ENCODE measurements at regions not wholly inside any gene's neighbourhood (a gene's known extent, or its start where the extent isn't known, plus 50 kb on each side); places are given as distances from the start of the nearest gene placed in this dataset.

GRCh38 chr21:35672313-35672712 lies 388.0 kb downstream of the SETD4 start:
- in situ Hi-C loops (cut with MboI; ENCODE audit: low sequenced_read_pairs) = no loop called here

GRCh38 chr21:35664683-35665082 lies 395.6 kb downstream of the SETD4 start:
- in situ Hi-C loops (cut with MboI; ENCODE audit: low sequenced_read_pairs) = no loop called here

DNA sequence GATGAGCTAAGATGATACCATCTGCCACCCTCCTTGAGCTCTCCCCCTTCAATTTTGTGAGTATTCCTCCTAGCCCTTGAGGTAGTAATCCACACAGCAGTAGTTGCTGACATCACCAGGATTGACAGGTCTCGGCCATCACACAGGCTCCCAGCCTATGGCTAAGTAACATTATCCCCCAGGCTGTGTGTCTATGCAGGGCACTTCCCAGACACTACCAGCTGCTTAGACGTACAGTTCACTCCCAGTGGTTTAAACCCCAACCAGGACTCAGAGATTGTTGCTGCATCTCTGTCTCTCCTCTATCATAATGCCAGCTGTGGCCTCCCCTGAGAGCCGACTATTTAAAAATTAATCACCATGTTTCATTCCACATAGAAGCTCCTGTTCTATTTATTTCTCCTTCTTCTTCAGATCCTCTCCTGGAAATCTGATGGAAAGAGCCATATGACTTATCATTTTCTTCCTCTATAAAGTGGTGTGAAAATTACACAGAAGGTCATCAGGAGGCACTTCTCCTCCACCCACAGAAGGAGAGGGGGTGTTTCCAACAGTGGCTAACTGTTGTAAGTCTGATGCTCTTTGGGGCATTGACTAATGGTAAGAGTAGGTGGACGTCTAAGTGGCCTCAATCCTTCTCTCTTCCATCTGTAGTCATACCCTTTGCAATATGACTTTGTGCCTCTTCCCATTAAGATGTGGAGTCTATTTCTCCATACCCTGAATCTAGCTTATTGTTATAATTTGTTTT lies 396.3 kb downstream of the SETD4 start:
- in situ Hi-C loops (cut with MboI; ENCODE audit: low sequenced_read_pairs) = no loop called here

GRCh38 chr21:35658242-35658641 lies 402.1 kb downstream of the SETD4 start:
- in situ Hi-C loops (cut with MboI; ENCODE audit: low sequenced_read_pairs) = no loop called here

- in situ Hi-C loops (cut with MboI; ENCODE audit: low sequenced_read_pairs) = no loop called here
These were observed 407.5 kb downstream of the SETD4 start for GRCh38 chr21:35652872-35653271.

DNA sequence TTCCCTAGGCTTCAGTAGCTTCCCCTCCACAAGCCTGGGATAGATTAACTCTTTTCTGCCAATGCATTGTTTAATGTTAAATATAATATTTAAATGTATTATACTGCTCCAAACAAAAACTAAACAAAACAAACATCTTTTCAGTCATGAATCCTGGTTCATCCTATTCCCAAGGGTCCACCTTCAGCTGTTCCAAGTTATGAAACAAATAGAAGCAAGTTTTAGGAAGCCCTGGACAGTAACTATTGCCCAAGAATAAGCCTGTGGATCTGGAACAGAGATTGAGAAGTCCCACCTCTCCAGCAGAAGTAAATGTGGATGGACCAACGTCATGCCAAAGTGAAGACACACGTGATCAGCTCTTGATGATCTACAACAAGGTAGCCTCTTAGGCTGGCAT lies 408.1 kb downstream of the SETD4 start:
- in situ Hi-C loops (cut with MboI; ENCODE audit: low sequenced_read_pairs) = no loop called here

- in situ Hi-C loops (cut with MboI; ENCODE audit: low sequenced_read_pairs) = no loop called here
These were observed 409.1 kb downstream of the SETD4 start for GRCh38 chr21:35651196-35651595.

DNA sequence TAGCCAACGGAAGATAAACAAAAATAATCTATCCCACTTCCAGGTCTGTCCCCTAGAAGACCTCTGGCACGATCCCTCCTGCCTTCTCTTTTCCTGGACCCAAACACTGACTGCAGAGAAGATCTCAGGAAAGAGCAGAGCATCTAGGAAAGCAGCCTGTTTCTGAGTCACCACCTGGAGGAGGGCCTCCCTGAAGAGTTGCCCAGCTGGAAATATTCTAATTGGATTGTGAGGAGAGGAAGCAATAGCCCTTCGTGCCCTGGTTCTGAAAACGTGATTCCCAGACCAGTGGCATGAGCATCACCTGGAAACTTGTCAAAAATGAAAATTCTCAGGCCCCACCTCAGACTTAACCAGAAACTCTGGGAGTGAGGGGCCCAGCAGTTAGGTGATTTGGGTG lies 411.1 kb downstream of the SETD4 start:
- in situ Hi-C loops (cut with MboI; ENCODE audit: low sequenced_read_pairs) = no loop called here

DNA sequence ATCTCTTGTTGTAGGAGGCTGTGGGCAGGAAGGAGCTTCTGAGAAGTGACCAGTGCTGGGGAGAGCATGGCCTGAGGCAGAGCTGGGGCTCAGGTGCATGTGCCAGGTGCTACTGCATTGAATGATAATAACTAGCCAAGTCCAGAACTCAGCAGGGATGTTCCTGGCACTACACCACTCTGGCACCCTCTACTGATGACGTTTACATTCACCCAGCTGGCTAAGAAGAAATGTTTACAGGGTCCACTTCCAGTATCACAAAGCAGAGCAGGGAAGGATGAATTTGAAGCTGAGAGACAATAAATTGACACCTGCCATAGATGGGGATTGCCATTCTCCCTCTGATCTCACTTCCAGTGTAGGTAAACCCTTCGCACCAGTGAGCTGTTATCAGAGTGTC lies 411.8 kb downstream of the SETD4 start:
- in situ Hi-C loops (cut with MboI; ENCODE audit: low sequenced_read_pairs) = no loop called here

- in situ Hi-C loops (cut with MboI; ENCODE audit: low sequenced_read_pairs) = no loop called here
These were observed 413.7 kb downstream of the SETD4 start for GRCh38 chr21:35646606-35647005.

- in situ Hi-C loops (cut with MboI; ENCODE audit: low sequenced_read_pairs) = no loop called here
These were observed 414.3 kb downstream of the SETD4 start for GRCh38 chr21:35645991-35646390.

GRCh38 chr21:35644523-35644922 lies 415.8 kb downstream of the SETD4 start:
- in situ Hi-C loops (cut with MboI; ENCODE audit: low sequenced_read_pairs) = no loop called here

- in situ Hi-C loops (cut with MboI; ENCODE audit: low sequenced_read_pairs) = no loop called here
These were observed 417.1 kb downstream of the SETD4 start for GRCh38 chr21:35643176-35643575.

DNA sequence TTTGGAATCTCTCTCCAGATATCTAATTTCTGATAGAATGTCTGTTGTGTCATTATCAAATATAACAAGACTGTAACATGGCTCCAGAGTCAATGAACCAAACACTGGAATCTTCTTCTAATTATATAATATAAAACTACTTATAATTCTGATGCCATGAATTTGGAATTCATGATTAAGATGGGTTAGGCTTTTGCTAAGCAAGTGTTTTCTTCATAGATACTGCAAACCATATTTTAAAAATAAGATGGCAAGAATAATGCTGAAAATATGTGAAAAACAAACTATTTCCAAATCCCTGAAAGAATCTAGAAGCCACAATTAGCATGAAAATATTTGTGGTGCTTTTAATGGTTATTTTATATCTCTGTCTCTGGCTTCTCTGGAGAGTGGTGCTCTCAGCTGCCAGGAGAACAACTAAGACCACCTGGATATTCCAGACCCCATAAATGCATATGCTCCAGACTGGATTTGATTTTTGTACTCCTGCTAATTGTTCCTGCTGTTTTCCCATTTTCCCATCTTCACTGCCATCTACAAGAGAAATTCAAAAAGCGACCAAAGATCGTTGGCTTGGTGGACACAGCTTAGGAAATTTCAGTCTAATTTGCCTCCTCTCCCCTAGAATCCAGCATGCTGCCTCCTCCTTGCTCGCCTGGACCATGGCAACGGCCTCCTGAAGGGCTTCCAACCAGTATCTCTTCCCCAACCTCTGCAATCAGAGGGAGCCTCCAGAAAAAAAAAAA lies 418.9 kb downstream of the SETD4 start:
- in situ Hi-C loops (cut with MboI; ENCODE audit: low sequenced_read_pairs) = no loop called here

- in situ Hi-C loops (cut with MboI; ENCODE audit: low sequenced_read_pairs) = no loop called here
These were observed 422.9 kb downstream of the SETD4 start for GRCh38 chr21:35637431-35637830.

GRCh38 chr21:35635994-35636393 lies 424.3 kb downstream of the SETD4 start:
- in situ Hi-C loops (cut with MboI; ENCODE audit: low sequenced_read_pairs) = no loop called here

GRCh38 chr21:35635261-35635660 lies 425.1 kb downstream of the SETD4 start:
- in situ Hi-C loops (cut with MboI; ENCODE audit: low sequenced_read_pairs) = no loop called here

GRCh38 chr21:35633501-35633900 lies 426.8 kb downstream of the SETD4 start:
- in situ Hi-C loops (cut with MboI; ENCODE audit: low sequenced_read_pairs) = no loop called here

- in situ Hi-C loops (cut with MboI; ENCODE audit: low sequenced_read_pairs) = no loop called here
These were observed 427.6 kb downstream of the SETD4 start for GRCh38 chr21:35632711-35633110.

DNA sequence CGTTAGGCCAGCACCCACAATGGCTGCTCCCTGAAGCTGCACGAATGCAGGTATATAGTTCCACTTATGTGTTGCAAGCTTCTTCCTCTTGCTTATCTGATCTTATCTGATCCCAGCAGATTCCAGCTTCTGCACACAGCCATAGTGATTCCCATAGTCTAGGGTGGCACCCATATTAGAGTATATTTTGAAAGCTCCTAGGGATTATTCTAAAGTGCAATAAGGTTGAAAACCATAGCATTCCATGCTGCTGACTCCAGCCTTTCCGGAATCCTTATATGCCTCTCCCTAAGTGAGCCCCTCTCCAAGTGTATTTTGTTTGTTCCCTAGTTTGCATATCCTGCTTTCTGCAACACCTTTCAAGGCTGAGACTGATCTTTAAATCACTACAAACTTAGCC lies 432.0 kb downstream of the SETD4 start:
- in situ Hi-C loops (cut with MboI; ENCODE audit: low sequenced_read_pairs) = no loop called here

GRCh38 chr21:35627462-35627861 lies 432.9 kb downstream of the SETD4 start:
- in situ Hi-C loops (cut with MboI; ENCODE audit: low sequenced_read_pairs) = no loop called here

- in situ Hi-C loops (cut with MboI; ENCODE audit: low sequenced_read_pairs) = no loop called here
These were observed 434.8 kb downstream of the SETD4 start for GRCh38 chr21:35625576-35625975.
